Epithelial cell of esophagus (primary cell): ENCODE measurements at regions not wholly inside any gene's neighbourhood (a gene's known extent, or its start where the extent isn't known, plus 50 kb on each side); places are given as distances from the start of the nearest gene placed in this dataset.

Experiments used
- DNase-seq: peaks from one replicate; pipeline ENCODE4 v3.0.0; 2010; ENCODE audit warnings: low read depth
- H3K4me3 ChIP-seq: 2 replicates; pipeline ENCODE4 v1.5.1; 2011; ENCODE audit warnings: mild to moderate bottlenecking, low read length, control low read depth
- TF ChIP-seq, protein P1 (sequence below): IDR thresholded peaks from 2 replicates; pipeline ENCODE4 v1.5.1; 2011; ENCODE audit warnings: low read depth, mild to moderate bottlenecking, low read length, control low read depth, inconsistent platforms; ENCODE audit not compliant: insufficient read depth; ENCODE audit errors: missing control alignments

DNA sequence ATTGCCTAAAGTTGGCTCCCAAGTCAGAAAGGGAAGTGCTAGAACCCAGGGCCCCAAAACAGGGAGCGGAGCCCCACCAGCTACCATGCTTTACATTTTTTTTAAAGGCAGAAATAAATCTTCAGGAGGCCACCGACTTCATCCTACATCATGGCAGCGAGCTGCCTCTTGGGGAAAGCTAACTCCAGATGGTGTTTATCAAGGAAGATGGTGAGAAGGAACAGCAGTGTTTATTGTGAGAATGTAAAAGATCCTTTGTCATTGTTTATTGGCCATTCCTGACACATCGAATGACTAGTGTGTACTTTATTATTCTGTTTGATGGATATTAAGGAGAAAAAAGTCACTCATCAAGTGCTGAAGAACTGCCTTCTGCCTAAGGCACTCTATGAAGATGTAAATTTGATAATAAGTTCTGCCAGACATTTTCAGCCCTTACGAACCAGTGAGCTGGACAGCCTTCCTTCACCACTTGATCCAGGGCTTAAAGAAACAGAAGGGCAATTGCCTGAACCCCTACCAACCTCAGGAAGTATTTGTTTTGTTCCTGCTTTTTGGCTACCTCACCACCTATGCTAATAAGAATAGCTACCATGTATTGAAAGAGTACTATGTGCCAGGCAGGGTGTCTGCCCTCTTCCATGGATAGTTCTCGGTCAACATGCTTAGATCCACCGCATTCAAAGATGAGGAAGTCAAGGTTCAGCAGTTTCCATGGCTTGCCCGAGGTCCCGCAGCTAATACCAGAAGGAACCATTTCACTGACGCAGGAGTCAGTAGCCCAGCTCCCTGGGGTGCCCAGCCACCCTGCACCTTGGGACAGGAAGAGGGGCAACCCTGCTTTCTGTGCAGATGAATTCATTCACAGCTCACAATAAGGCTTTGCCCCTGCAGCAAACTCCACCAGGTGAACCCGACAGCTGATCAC, 194.7 kb upstream of the RREB1 start:
- H3K4me3 ChIP-seq = no peak overlapping the region
- DNase-seq = no peak
- TF ChIP-seq, protein P1, sequence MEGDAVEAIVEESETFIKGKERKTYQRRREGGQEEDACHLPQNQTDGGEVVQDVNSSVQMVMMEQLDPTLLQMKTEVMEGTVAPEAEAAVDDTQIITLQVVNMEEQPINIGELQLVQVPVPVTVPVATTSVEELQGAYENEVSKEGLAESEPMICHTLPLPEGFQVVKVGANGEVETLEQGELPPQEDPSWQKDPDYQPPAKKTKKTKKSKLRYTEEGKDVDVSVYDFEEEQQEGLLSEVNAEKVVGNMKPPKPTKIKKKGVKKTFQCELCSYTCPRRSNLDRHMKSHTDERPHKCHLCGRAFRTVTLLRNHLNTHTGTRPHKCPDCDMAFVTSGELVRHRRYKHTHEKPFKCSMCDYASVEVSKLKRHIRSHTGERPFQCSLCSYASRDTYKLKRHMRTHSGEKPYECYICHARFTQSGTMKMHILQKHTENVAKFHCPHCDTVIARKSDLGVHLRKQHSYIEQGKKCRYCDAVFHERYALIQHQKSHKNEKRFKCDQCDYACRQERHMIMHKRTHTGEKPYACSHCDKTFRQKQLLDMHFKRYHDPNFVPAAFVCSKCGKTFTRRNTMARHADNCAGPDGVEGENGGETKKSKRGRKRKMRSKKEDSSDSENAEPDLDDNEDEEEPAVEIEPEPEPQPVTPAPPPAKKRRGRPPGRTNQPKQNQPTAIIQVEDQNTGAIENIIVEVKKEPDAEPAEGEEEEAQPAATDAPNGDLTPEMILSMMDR = no peak

DNA sequence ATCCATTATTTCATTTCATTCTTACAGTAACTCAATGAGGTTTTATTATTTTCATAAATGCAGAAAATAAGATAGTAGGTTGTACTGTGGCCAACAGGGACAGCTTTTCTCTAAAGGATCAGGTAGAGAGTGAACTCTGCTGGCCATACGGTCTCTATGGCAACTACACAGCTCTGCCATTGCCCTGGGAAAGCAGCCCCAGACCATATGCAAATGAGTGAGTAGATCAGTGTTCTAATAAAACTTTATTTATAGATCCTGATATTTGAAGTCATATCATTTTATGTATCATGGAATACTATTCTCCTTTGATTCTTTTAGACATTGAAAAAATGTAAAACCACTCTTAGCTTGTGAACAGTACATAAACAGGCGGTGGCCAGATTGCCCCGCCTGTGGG, 192.5 kb upstream of the RREB1 start:
- DNase-seq = no peak
- TF ChIP-seq, protein P1 = no peak
- no peak overlapping the region for H3K4me3 ChIP-seq

DNA sequence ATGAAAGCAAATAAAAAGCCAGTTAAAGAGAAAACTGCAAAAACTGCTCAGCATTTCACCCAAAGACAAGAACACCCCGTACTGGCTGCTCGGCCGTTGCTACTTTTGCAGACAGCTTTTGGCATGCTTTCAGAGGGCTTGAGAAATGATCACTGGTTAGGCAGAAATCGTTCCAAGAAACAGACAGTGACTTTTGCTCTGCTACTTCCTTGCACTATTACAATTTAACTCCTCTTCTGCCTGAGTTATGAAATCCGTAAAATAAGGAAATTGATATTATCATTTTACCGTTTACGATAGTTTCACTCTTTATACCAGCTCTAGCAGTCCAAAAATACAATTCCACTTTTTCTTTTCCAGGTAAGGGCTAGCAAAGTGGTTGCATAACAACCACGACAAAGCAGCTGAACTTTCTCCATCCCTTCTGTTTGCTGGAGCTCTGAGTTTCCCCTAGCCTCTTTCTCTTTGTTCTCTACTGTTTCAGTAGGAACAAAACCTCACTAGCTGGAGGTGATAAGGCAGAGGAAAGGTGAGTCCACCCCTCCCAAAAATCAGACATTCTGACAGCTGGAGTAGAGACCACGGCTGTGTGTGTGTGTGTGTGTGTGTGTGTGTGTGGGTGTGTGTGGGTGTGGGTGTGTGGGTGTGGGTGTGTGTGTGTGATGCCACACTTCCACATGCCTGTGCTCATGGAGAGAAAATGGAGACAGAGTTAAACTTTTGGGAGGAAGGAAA, 191.8 kb upstream of the RREB1 start:
- no peak for DNase-seq
- no peak overlapping the region for H3K4me3 ChIP-seq
- TF ChIP-seq, protein P1 = no peak

DNA sequence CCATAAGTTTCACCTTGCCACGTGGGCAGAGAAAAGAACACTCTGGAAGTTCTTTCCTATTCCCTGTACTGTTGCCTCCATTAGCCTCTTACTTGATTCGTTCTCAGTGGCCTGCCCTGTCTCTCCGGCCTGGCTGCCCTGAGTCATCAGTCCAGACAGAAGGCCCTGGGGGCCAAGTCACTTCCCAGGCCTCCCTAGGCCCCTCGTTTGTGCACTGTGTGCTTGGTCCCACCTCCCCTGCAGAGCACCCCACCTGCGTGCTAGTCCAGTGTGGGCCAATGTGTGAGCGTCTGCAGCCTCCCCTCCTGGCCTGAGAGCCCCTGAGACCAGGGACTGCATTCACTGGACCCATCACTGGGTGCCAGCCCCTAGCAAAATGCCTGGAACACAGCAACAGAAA, 191.2 kb upstream of the RREB1 start:
- DNase-seq = no peak
- no peak overlapping the region for H3K4me3 ChIP-seq
- TF ChIP-seq, protein P1 = no peak

DNA sequence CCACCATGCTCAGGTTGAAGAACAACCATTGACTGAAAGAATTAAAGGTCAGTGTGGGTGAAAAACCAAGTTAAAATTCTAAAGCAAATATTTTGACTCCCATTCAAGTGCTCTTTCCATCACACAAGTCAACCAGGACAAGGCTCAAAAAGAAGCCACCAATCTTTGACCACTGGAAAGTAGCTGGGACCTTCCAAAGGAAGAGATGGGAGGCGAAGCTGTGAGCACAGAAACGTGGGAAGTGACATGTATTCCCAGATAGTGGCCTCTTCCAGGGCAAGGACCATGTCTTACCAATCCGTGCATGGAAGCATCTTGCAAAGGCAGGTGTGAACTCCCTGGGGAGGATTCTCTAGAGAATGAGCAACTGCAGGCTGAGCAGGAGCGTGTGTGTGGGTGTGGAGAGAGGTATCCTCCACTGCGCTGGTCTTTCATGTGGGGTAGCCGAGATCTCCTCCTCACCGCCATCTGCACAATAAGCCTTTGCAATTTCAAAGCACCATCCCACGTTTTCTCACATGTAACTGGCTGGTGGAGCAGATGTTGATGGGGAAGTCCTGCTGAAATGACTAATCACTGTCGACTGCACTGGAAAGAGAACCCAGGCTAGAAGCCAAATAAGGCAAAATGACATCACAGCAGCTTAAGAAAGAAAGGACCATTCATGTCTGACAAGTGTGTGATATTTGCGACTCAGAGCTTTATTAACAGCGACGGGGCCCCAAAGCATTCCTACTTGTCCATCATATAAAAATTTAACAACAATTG, 189.4 kb upstream of the RREB1 start:
- no peak overlapping the region for H3K4me3 ChIP-seq
- DNase-seq = peak; percentile 76
- TF ChIP-seq, protein P1 = no peak

DNA sequence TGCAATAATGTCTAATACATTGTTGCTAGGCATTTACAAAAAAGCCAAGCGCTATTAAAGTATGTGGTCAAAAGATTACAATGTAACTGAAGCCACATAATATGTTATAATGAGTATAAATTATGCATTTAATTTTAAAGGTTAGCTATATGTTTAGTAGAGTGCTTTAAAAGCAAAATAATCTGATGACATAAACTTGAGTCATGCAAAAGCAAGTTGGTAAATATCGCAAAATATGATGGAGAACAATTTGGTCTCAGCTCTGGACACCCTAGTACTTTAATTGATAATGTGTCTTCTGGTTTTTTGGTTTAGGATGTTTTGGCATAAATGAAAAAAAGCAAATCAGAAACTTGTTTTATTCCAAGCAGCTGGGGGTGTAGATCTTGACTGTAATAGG, 188.6 kb upstream of the RREB1 start:
- H3K4me3 ChIP-seq = no peak overlapping the region
- TF ChIP-seq, protein P1 = no peak
- DNase-seq = no peak
